Fibroblast of skin of back (primary cell): ENCODE measurements at regions not wholly inside any gene's neighbourhood (a gene's known extent, or its start where the extent isn't known, plus 50 kb on each side); places are given as distances from the start of the nearest gene placed in this dataset.
"Not testable (repeated sequence)": the region's sequence is repeated elsewhere in the genome, so short reads cannot be mapped to it uniquely, and the experiment has no call there.

Experiments
- DNase-seq: peaks from one replicate; pipeline ENCODE4 v3.0.0-alpha.2; 2013

GRCh38 chr3:165624761-165625160 is 212.5 kb downstream of the BCHE start:
- DNase-seq: no peak

GRCh38 chr3:165622356-165622755 is 214.9 kb downstream of the BCHE start:
- no peak for DNase-seq

GRCh38 chr3:165619069-165619468 is 218.2 kb downstream of the BCHE start:
- no peak for DNase-seq

- DNase-seq: no peak
Observed at GRCh38 chr3:165617134-165617533, 220.1 kb downstream of the BCHE start.

GRCh38 chr3:165614337-165614736 is 222.9 kb downstream of the BCHE start:
- no peak for DNase-seq

- no peak for DNase-seq
Observed at GRCh38 chr3:165613014-165613413, 224.2 kb downstream of the BCHE start.

GRCh38 chr3:165607221-165607620 is 230.0 kb downstream of the BCHE start:
- DNase-seq: no peak

GRCh38 chr3:165603196-165603595 is 234.0 kb downstream of the BCHE start:
- no peak for DNase-seq

- DNase-seq: not testable (repeated sequence)
Observed at GRCh38 chr3:165572566-165572965, 264.7 kb downstream of the BCHE start.

GRCh38 chr3:165568907-165569462 is 268.2 kb downstream of the BCHE start:
- no peak for DNase-seq

- DNase-seq: no peak
Observed at GRCh38 chr3:165555785-165556184, 281.4 kb downstream of the BCHE start.

GRCh38 chr3:165553371-165553770 is 283.9 kb downstream of the BCHE start:
- DNase-seq: no peak

GRCh38 chr3:165549665-165550064 is 287.6 kb downstream of the BCHE start:
- no peak for DNase-seq

GRCh38 chr3:165549037-165549436 is 288.2 kb downstream of the BCHE start:
- no peak for DNase-seq

- no peak for DNase-seq
Observed at GRCh38 chr3:165545059-165545458, 292.2 kb downstream of the BCHE start.

GRCh38 chr3:165544432-165544831 is 292.8 kb downstream of the BCHE start:
- DNase-seq: no peak

- no peak for DNase-seq
Observed at GRCh38 chr3:165538166-165538565, 299.1 kb downstream of the BCHE start.

- no peak for DNase-seq
Observed at GRCh38 chr3:165532851-165533250, 304.4 kb downstream of the BCHE start.

- no peak for DNase-seq
Observed at GRCh38 chr3:165529451-165529850, 307.8 kb downstream of the BCHE start.

- DNase-seq: no peak
Observed at GRCh38 chr3:165526367-165526766, 310.9 kb downstream of the BCHE start.

- DNase-seq: peak; percentile 15
Observed at GRCh38 chr3:165523801-165524200, 313.4 kb downstream of the BCHE start.

GRCh38 chr3:165522386-165522785 is 314.8 kb downstream of the BCHE start:
- no peak for DNase-seq

GRCh38 chr3:165521131-165521871 is 315.9 kb downstream of the BCHE start:
- no peak for DNase-seq

GRCh38 chr3:165519687-165520086 is 317.5 kb downstream of the BCHE start:
- DNase-seq: no peak

GRCh38 chr3:165518346-165518745 is 318.9 kb downstream of the BCHE start:
- no peak for DNase-seq
